HuH-7.5 (cell line): ENCODE measurements at regions not wholly inside any gene's neighbourhood (a gene's known extent, or its start where the extent isn't known, plus 50 kb on each side); places are given as distances from the start of the nearest gene placed in this dataset.

ENCODE experiments used
- DNase-seq: peaks from one replicate; pipeline ENCODE4 v3.0.0; 2011; ENCODE audit warnings: low spot score

- DNase-seq: no peak
Observed at GRCh38 chr2:126990605-126991532, 92.2 kb downstream of the TEX51 start.

- no peak for DNase-seq
Observed at GRCh38 chr2:126994340-126994777, 95.7 kb downstream of the TEX51 start.

- no peak for DNase-seq
Observed at GRCh38 chr2:126995621-126996377, 97.1 kb downstream of the TEX51 start.

GRCh38 chr2:126996378-126996699 lies 97.6 kb downstream of the TEX51 start:
- DNase-seq: no peak
